ENCODE measurements at regions not wholly inside any gene's neighbourhood (a gene's known extent, or its start where the extent isn't known, plus 50 kb on each side); places are given as distances from the start of the nearest gene placed in this dataset.

DNA sequence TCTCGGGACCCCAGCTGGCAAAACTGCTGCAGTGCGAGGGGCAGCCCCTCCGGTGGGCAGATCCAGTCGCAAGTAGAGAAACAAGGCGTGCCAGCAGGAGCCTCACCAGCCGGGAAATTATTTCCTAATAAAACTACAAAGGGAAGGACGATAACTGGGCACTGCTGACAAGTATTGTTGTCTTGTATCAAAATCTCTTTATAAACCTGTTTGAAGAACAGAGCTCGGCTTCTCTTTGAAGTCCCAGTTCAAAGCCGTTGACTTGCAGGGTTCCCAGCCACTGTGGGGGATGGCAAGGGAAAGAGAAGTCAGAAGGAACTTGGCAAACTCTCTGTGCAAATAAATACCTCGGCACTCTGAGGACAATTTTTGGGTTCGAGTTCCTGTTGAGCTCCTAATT, 504.5 kb downstream of the CD83 start:
- Histone ChIP-seq H3K18ac (ENCODE audit: insufficient read length, low read depth, low read length) (no peak overlapping the region), H3K4ac (ENCODE audit: low read depth, low read length) (no peak overlapping the region), H2BK20ac (ENCODE audit: low read depth, low read length, poor library complexity, severe bottlenecking) (no peak overlapping the region), H3K14ac (ENCODE audit: insufficient read depth, low read length) (no peak overlapping the region), H3K23ac (ENCODE audit: insufficient read length, low read depth, low read length) (no peak overlapping the region), H2BK5ac (ENCODE audit: insufficient read length, low read length) (no peak overlapping the region), H3K4me1 (ENCODE audit: insufficient read depth, low read length) (peaks cover 4% of the 10 kb centered on the region; the same call in 1 of the 2 replicates), H3K9me3 (ENCODE audit: control insufficient read depth, low read depth, low read length) (no peaks in the 10 kb centered on the region), H3T11ph (ENCODE audit: low read length) (no peak overlapping the region), H2BK15ac (ENCODE audit: low read depth, low read length) (no peak overlapping the region), H4K8ac (replicated peaks; ENCODE audit: insufficient read length, low read depth, low read length) (no peak overlapping the region), H3K56ac (ENCODE audit: insufficient read length, low read depth, low read length) (no peak overlapping the region), H3K9ac (ENCODE audit: extremely low read depth, insufficient read length, low read length) (no peak overlapping the region), H3K27ac (ENCODE audit: insufficient read length, low read depth, low read length) (no peak overlapping the region), H3K79me1 (ENCODE audit: insufficient read depth, low read depth, low read length, poor library complexity, severe bottlenecking) (no peaks in the 10 kb centered on the region), H3K4me2 (ENCODE audit: insufficient read depth, insufficient read length, low read length) (no peak overlapping the region), H3K27me3 (ENCODE audit: insufficient read depth, low read length) (no peaks in the 10 kb centered on the region), H4K91ac (ENCODE audit: insufficient read length, low read depth, low read length) (no peak overlapping the region), H3K23me2 (ENCODE audit: insufficient read length, low read depth, low read length, poor library complexity, severe bottlenecking) (no peaks in the 10 kb centered on the region), H2BK120ac (ENCODE audit: low read depth, low read length, poor library complexity, severe bottlenecking) (no peak overlapping the region), H3K79me2 (ENCODE audit: insufficient read depth, low read length) (no peaks in the 10 kb centered on the region), H4K20me1 (ENCODE audit: control insufficient read depth, insufficient read depth, insufficient read length) (no peaks in the 10 kb centered on the region), H2AFZ (ENCODE audit: low read length) (no peak overlapping the region), H2BK12ac (ENCODE audit: insufficient read length, low read depth, low read length) (no peak overlapping the region), H2AK5ac (ENCODE audit: insufficient read length, low read length) (no peak overlapping the region), H4K5ac (ENCODE audit: insufficient read length, low read depth, low read length) (no peak overlapping the region)
- TF ChIP-seq, protein P1, sequence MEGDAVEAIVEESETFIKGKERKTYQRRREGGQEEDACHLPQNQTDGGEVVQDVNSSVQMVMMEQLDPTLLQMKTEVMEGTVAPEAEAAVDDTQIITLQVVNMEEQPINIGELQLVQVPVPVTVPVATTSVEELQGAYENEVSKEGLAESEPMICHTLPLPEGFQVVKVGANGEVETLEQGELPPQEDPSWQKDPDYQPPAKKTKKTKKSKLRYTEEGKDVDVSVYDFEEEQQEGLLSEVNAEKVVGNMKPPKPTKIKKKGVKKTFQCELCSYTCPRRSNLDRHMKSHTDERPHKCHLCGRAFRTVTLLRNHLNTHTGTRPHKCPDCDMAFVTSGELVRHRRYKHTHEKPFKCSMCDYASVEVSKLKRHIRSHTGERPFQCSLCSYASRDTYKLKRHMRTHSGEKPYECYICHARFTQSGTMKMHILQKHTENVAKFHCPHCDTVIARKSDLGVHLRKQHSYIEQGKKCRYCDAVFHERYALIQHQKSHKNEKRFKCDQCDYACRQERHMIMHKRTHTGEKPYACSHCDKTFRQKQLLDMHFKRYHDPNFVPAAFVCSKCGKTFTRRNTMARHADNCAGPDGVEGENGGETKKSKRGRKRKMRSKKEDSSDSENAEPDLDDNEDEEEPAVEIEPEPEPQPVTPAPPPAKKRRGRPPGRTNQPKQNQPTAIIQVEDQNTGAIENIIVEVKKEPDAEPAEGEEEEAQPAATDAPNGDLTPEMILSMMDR (conservative IDR thresholded peaks at IDR 0.05): no peak
- H3K4me3 Mint-ChIP-seq: no peak overlapping the region
- peaks cover under 1% of the 10 kb centered on the region in 2 experiments; a peak in 2 of 5 replicates for H3K9me3 Mint-ChIP-seq
- H3K36me3 Mint-ChIP-seq (ENCODE audit: insufficient read depth in 1 of 3, low read depth in 3 of 3): peaks cover 0 to 4% (median 1%) of the 10 kb centered on the region in 3 experiments; a peak in 3 of 7 replicates
- H3K4me1 Mint-ChIP-seq: peaks cover 57% of the 10 kb centered on the region in 2 experiments
- H3K27me3 Mint-ChIP-seq (ENCODE audit: low read depth): no peaks in the 10 kb centered on the region
- DNase-seq: no peak
- no peak overlapping the region for H3K27ac Mint-ChIP-seq
- no CpG with 5 or more reads among the region's 11 CpGs for WGBS (ENCODE audit: extremely low coverage, insufficient read length, low lambda C conversion rate)
